ENCODE measurements at regions not wholly inside any gene's neighbourhood (a gene's known extent, or its start where the extent isn't known, plus 50 kb on each side); places are given as distances from the start of the nearest gene placed in this dataset.

DNA sequence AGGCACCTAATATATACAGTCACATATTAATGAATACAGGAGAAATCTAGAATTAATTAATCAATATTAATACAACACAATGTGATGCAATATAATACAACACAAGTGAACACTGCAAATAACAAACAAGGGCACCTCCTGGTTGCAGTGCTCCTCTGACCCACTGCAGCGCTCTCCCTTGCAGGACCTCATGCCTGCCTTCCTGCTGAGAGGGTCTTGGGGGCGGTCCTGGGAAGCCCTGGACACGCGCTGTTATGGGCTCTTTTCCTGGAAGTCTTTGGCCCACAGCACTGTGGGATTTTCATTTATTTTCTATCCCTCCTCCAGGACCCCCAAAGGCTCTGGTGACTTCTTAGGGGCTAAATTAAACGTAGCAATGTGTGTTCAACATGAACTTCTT is 485.8 kb downstream of the IRX1 start:
- TF ChIP-seq NFIC (IDR thresholded peaks at IDR 0.05) (no peak), CEBPB (IDR thresholded peaks at IDR 0.05) (no peak), TAF1 (IDR thresholded peaks at IDR 0.05; ENCODE audit: low read depth) (no peak), CREB1 (IDR thresholded peaks at IDR 0.05; ENCODE audit: low read depth) (no peak), ZBTB7A (IDR thresholded peaks at IDR 0.05; ENCODE audit: low read depth) (no peak), EP300 (IDR thresholded peaks at IDR 0.05; ENCODE audit: borderline replicate concordance) (no peak), MAX (IDR thresholded peaks at IDR 0.05) (no peak), RAD21 (IDR thresholded peaks at IDR 0.05; ENCODE audit: low read depth) (no peak), YY1 (IDR thresholded peaks at IDR 0.05; ENCODE audit: low read depth) (no peak), EGR1 (IDR thresholded peaks at IDR 0.05) (no peak), FOXM1 (IDR thresholded peaks at IDR 0.05; ENCODE audit: borderline replicate concordance, low read depth) (no peak), TCF12 (IDR thresholded peaks at IDR 0.05; ENCODE audit: low read depth) (no peak), TEAD4 (IDR thresholded peaks at IDR 0.05) (no peak)
- TF ChIP-seq, protein P1, sequence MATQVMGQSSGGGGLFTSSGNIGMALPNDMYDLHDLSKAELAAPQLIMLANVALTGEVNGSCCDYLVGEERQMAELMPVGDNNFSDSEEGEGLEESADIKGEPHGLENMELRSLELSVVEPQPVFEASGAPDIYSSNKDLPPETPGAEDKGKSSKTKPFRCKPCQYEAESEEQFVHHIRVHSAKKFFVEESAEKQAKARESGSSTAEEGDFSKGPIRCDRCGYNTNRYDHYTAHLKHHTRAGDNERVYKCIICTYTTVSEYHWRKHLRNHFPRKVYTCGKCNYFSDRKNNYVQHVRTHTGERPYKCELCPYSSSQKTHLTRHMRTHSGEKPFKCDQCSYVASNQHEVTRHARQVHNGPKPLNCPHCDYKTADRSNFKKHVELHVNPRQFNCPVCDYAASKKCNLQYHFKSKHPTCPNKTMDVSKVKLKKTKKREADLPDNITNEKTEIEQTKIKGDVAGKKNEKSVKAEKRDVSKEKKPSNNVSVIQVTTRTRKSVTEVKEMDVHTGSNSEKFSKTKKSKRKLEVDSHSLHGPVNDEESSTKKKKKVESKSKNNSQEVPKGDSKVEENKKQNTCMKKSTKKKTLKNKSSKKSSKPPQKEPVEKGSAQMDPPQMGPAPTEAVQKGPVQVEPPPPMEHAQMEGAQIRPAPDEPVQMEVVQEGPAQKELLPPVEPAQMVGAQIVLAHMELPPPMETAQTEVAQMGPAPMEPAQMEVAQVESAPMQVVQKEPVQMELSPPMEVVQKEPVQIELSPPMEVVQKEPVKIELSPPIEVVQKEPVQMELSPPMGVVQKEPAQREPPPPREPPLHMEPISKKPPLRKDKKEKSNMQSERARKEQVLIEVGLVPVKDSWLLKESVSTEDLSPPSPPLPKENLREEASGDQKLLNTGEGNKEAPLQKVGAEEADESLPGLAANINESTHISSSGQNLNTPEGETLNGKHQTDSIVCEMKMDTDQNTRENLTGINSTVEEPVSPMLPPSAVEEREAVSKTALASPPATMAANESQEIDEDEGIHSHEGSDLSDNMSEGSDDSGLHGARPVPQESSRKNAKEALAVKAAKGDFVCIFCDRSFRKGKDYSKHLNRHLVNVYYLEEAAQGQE (IDR thresholded peaks at IDR 0.05; ENCODE audit: low read depth), result no peak
- TF ChIP-seq, protein P2, sequence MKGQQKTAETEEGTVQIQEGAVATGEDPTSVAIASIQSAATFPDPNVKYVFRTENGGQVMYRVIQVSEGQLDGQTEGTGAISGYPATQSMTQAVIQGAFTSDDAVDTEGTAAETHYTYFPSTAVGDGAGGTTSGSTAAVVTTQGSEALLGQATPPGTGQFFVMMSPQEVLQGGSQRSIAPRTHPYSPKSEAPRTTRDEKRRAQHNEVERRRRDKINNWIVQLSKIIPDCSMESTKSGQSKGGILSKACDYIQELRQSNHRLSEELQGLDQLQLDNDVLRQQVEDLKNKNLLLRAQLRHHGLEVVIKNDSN (IDR thresholded peaks at IDR 0.05), result no peak

DNA sequence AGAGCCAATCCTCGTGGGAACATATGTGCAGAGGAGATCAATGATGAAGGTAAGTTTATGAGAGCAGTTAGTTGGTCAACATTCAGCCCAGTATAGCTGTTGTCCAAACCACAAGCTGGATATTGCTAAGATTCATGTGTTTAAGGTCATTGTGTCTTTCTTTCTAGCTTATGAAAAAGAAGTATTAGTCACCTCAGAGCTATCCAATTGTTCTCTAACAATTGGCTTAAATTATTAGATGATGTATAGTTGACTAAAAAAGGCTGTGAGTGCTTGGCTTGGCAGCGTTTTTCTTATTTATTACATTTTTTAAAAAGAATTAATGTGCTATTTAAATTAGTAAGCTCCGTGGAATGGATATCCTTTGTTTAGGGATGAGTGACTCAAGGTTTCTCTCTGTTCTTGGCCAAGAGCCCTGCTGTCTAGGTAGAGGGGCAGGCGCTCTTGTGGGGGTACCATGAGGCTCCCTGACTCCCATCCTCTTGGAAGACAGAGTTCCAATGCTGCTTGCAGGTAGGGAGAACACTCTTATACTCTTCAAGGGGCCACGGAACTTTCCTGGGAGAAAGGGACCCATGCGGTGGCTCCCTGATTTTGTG is 487.4 kb downstream of the IRX1 start:
- TF ChIP-seq CEBPB (IDR thresholded peaks at IDR 0.05), result no peak
- no peak for TF ChIP-seq YY1 (IDR thresholded peaks at IDR 0.05; ENCODE audit: low read depth)
- TF ChIP-seq RAD21 (IDR thresholded peaks at IDR 0.05; ENCODE audit: low read depth), result no peak
- TF ChIP-seq EGR1 (IDR thresholded peaks at IDR 0.05), result no peak
- no peak for TF ChIP-seq NFIC (IDR thresholded peaks at IDR 0.05)
- TF ChIP-seq TEAD4 (IDR thresholded peaks at IDR 0.05), result no peak
- TF ChIP-seq ZBTB7A (IDR thresholded peaks at IDR 0.05; ENCODE audit: low read depth), result no peak

DNA sequence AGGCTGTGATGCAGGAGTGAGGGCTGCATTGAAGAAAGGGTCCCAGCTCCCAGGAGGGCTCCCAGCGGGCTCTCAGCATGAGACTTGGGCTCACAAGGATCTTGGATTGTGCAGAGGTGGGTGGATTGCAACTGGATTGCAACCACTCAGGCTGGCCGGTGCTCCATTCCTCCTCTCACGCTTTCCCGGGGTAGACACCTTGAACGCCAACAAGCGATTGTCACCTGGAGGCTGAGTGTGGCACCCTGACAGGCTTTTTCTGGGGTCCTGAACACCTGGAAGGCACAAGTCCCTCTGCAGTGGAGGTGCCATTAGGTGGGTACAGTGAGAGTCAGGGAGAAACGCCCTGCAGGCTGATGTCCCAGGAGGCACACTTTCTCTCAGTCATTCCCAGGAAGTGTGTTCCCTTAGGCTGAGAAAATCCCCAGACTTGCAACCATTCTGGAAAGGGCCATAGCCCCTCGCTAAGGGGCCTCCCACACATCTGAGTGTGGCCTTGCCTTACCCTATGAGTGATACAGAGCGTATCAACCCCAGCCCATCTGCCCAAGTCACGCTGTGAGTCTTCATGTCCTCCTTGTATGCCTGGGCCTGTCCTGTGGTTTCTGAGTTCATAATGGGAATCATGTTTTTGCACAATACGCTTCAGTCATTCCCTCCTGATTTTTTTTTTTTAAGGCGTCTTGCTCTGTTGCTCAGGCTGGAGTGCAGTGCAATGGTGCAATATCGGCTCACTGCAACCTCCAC is 488.1 kb downstream of the IRX1 start:
- TF ChIP-seq ZBTB7A (IDR thresholded peaks at IDR 0.05; ENCODE audit: low read depth), result no peak
- no peak for TF ChIP-seq RAD21 (IDR thresholded peaks at IDR 0.05; ENCODE audit: low read depth)
- TF ChIP-seq, protein P1 (IDR thresholded peaks at IDR 0.05; ENCODE audit: low read depth), result no peak
- no peak for TF ChIP-seq YY1 (IDR thresholded peaks at IDR 0.05; ENCODE audit: low read depth)
- TF ChIP-seq EP300 (IDR thresholded peaks at IDR 0.05; ENCODE audit: borderline replicate concordance), result no peak
- no peak for TF ChIP-seq TCF12 (IDR thresholded peaks at IDR 0.05; ENCODE audit: low read depth)
- no peak for TF ChIP-seq MAX (IDR thresholded peaks at IDR 0.05)
- TF ChIP-seq EGR1 (IDR thresholded peaks at IDR 0.05), result no peak
- TF ChIP-seq CEBPB (IDR thresholded peaks at IDR 0.05), result no peak
- no peak for TF ChIP-seq TEAD4 (IDR thresholded peaks at IDR 0.05)
- TF ChIP-seq, protein P2 (IDR thresholded peaks at IDR 0.05), result no peak

DNA sequence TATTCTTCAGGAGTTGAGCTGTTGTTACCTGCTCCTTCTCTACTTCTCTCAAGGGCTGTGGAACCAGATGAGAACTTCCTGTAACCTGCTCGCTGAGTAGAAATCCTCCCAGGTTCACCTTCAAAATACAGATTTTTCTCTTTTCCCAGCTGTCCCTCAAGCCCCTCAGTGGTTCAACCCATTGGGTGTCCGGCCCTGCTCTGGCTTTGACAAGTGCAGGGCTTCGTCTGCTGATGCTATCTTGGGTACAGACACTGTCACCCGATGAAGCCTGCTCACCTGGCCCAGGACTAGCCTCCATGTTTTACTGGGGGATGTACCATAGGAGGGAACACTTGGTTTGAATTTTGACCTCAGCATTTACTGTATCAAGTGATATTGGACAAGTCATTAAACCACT is 490.4 kb downstream of the IRX1 start:
- TF ChIP-seq, protein P2 (IDR thresholded peaks at IDR 0.05), result no peak
- TF ChIP-seq RAD21 (IDR thresholded peaks at IDR 0.05; ENCODE audit: low read depth), result no peak
- TF ChIP-seq, protein P1 (IDR thresholded peaks at IDR 0.05; ENCODE audit: low read depth), result no peak
- TF ChIP-seq EGR1 (IDR thresholded peaks at IDR 0.05), result no peak
- TF ChIP-seq TAF1 (IDR thresholded peaks at IDR 0.05; ENCODE audit: low read depth), result no peak
- no peak for TF ChIP-seq FOXM1 (IDR thresholded peaks at IDR 0.05; ENCODE audit: borderline replicate concordance, low read depth)
- no peak for TF ChIP-seq NFIC (IDR thresholded peaks at IDR 0.05)

All from Ishikawa (cell line).